ENCODE measurements at regions not wholly inside any gene's neighbourhood (a gene's known extent, or its start where the extent isn't known, plus 50 kb on each side); places are given as distances from the start of the nearest gene placed in this dataset.

- TF ChIP-seq CTCF (IDR thresholded peaks at IDR 0.05) (no peak), POLR2AphosphoS5 (IDR thresholded peaks at IDR 0.05) (no peak), POLR2A (IDR thresholded peaks at IDR 0.05) (no peak)
Observed at GRCh38 chr2:222760301-222760897, 88.9 kb downstream of the MOGAT1 start.
